Omental fat pad (tissue), 3 donors: ENCODE measurements at regions not wholly inside any gene's neighbourhood (a gene's known extent, or its start where the extent isn't known, plus 50 kb on each side); places are given as distances from the start of the nearest gene placed in this dataset.

Experiments
- ATAC-seq: fragments of 150-250 bp; one replicate; pipeline ENCODE4 v1.9.1; 2016; ENCODE audit warnings: mild to moderate bottlenecking, moderate library complexity; ENCODE audit not compliant: low FRiP score
- DNase-seq: peaks from one replicate; pipeline ENCODE4 v3.0.0-alpha.2; 2019; ENCODE audit warnings: low spot score
- CTCF ChIP-seq, 3 donors: fragments of 450-650 bp; IDR thresholded peaks; one replicate each; pipeline ENCODE4 v1.5.1; 2016 to 2017; ENCODE audit warnings: antibody characterized with exemption in 3 of 3, mild to moderate bottlenecking in 3 of 3, moderate library complexity in 2 of 3

- DNase-seq (no peak), ATAC-seq (no peak)
- no peak for TF ChIP-seq CTCF (IDR thresholded peaks at IDR 0.05)
Observed at GRCh38 chr13:68759617-68760016, 1348.0 kb upstream of the ATXN8OS start.

GRCh38 chr13:68749796-68750195 lies 1357.8 kb upstream of the ATXN8OS start:
- no peak for DNase-seq
- no peak for TF ChIP-seq CTCF (IDR thresholded peaks at IDR 0.05)
- no peak for ATAC-seq

GRCh38 chr13:68748038-68748437 lies 1359.6 kb upstream of the ATXN8OS start:
- no peak for ATAC-seq
- no peak for DNase-seq
- TF ChIP-seq CTCF (IDR thresholded peaks at IDR 0.05) = no peak

- DNase-seq (no peak), ATAC-seq (no peak)
- no peak for TF ChIP-seq CTCF (IDR thresholded peaks at IDR 0.05)
Observed at GRCh38 chr13:68745502-68745901, 1362.1 kb upstream of the ATXN8OS start.

GRCh38 chr13:68736961-68737360 lies 1370.7 kb upstream of the ATXN8OS start:
- no peak for DNase-seq
- no peak for TF ChIP-seq CTCF (IDR thresholded peaks at IDR 0.05)
- ATAC-seq = no peak

GRCh38 chr13:68727798-68728197 lies 1379.8 kb upstream of the ATXN8OS start:
- ATAC-seq = no peak
- TF ChIP-seq CTCF (IDR thresholded peaks at IDR 0.05) = no peak
- no peak for DNase-seq

- ATAC-seq (no peak), DNase-seq (no peak)
- TF ChIP-seq CTCF (IDR thresholded peaks at IDR 0.05) = no peak
Observed at GRCh38 chr13:68727165-68727564, 1380.5 kb upstream of the ATXN8OS start.
